Activated T-cell treated with anti-CD3 and anti-CD28 coated beads, Interleukin-2, amount 50 U/mL, for 72 hours (primary cell): ENCODE measurements at regions not wholly inside any gene's neighbourhood (a gene's known extent, or its start where the extent isn't known, plus 50 kb on each side); places are given as distances from the start of the nearest gene placed in this dataset.

Experiments used
- ATAC-seq, 2 donors: fragments of 150-1000 bp; cut with Tn5 transposase; replicated peaks in 1 of 2; 2 replicates each; pipeline ENCODE4 v1.10.0; 2021; ENCODE audit warnings: moderate library complexity in 2 of 2, mild to moderate bottlenecking in 1 of 2
- DNase-seq, 2 donors: peaks; one replicate each; pipeline ENCODE4 v3.0.0; 2021 to 2022; ENCODE audit warnings: mixed read lengths in 1 of 2
- H3K27ac Mint-ChIP-seq: one replicate; pipeline ENCODE4 v1.8.0; 2022; ENCODE audit warnings: mild to moderate bottlenecking, moderate library complexity, mixed read lengths
- H3K27me3 Mint-ChIP-seq: one replicate; pipeline ENCODE4 v1.8.0; 2022; ENCODE audit warnings: low read depth, mixed read lengths
- H3K36me3 Mint-ChIP-seq, 2 donors: one replicate each; pipeline ENCODE4 v1.8.0; 2022; ENCODE audit warnings: mixed read lengths in 2 of 2, mild to moderate bottlenecking in 1 of 2; ENCODE audit not compliant: insufficient read depth in 2 of 2
- H3K4me1 Mint-ChIP-seq: one replicate; pipeline ENCODE4 v1.8.0; 2022; ENCODE audit warnings: low read depth, mixed read lengths
- H3K4me3 Mint-ChIP-seq, 2 donors: one replicate each; pipeline ENCODE4 v1.8.0; 2022; ENCODE audit warnings: mild to moderate bottlenecking in 2 of 2, mixed read lengths in 2 of 2, moderate library complexity in 2 of 2
- H3K9me3 Mint-ChIP-seq, 2 donors: one replicate each; pipeline ENCODE4 v1.8.0; 2022; ENCODE audit warnings: mixed read lengths in 2 of 2

DNA sequence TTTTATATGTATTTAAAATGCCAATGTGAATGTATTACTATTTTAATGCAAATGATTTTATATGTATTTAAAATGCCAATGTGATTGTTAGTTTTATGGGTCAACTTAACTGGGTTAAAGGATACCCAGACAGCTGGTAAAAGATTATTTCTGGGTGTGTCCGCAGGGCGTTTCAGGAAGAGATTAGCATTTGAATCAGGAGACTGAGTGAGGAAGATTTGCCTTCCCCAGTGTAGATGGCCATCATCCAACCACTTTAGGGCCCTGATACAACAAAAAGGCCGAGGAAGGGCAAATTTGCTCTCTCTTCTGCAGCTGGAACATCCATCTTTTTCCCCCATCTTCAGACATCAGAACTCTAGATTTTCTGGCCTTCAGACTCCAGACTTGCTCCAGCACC, 116.2 kb downstream of the BAMBI start:
- Mint-ChIP-seq H3K4me3 (no peak overlapping the region), H3K4me1 (peaks cover 3% of the 10 kb centered on the region), H3K9me3 (peaks cover 0 to 1% of the 10 kb centered on the region in 2 donors), H3K27me3 (peaks cover 14% of the 10 kb centered on the region), H3K36me3 (no peaks in the 10 kb centered on the region), H3K27ac (no peak overlapping the region)
- no peak for DNase-seq
- ATAC-seq, result no peak

GRCh38 chr10:28794986-28795385, 117.7 kb downstream of the BAMBI start:
- peaks cover 0 to 1% of the 10 kb centered on the region in 2 donors for H3K9me3 Mint-ChIP-seq
- H3K27me3 Mint-ChIP-seq, result peaks cover 11% of the 10 kb centered on the region
- ATAC-seq, result no peak
- no peak overlapping the region for H3K4me3 Mint-ChIP-seq
- no peak overlapping the region for H3K27ac Mint-ChIP-seq
- no peaks in the 10 kb centered on the region for H3K4me1 Mint-ChIP-seq
- DNase-seq, result no peak
- no peaks in the 10 kb centered on the region for H3K36me3 Mint-ChIP-seq

- no peak for ATAC-seq
- no peak overlapping the region for H3K4me3 Mint-ChIP-seq
- no peaks in the 10 kb centered on the region for H3K36me3 Mint-ChIP-seq
- no peaks in the 10 kb centered on the region for H3K4me1 Mint-ChIP-seq
- H3K27me3 Mint-ChIP-seq, result peaks cover 15% of the 10 kb centered on the region
- H3K27ac Mint-ChIP-seq, result no peak overlapping the region
- DNase-seq, result no peak
- peaks cover 0 to 1% of the 10 kb centered on the region in 2 donors for H3K9me3 Mint-ChIP-seq
Observed at GRCh38 chr10:28796606-28797512, 119.5 kb downstream of the BAMBI start.

DNA sequence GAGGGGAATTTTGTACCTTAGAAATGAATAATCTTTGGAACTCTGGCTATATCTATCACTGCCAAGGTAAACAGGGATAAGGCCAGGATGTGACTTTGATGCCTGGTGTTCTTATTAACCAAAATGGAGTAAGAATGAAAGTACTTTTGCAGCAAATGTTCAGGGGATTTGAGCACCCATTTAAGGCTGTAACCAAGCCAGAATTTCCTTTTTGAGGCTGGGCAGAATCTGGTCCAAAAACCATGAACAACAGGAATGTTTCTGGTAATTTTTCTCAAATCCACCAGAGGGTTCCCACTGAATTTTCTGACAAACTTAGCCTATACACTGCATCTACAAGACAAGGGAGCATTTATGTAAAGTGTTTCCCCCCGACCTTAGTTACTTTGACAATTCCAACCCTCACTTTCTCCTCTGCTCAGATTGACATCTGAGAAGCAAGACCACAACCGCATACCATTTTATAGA, 120.6 kb downstream of the BAMBI start:
- Mint-ChIP-seq H3K27ac (no peak overlapping the region), H3K36me3 (no peaks in the 10 kb centered on the region), H3K27me3 (peaks cover 26% of the 10 kb centered on the region), H3K4me1 (no peaks in the 10 kb centered on the region), H3K4me3 (no peak overlapping the region), H3K9me3 (peaks cover 0 to 3% of the 10 kb centered on the region in 2 donors)
- ATAC-seq, result no peak
- DNase-seq, result no peak

DNA sequence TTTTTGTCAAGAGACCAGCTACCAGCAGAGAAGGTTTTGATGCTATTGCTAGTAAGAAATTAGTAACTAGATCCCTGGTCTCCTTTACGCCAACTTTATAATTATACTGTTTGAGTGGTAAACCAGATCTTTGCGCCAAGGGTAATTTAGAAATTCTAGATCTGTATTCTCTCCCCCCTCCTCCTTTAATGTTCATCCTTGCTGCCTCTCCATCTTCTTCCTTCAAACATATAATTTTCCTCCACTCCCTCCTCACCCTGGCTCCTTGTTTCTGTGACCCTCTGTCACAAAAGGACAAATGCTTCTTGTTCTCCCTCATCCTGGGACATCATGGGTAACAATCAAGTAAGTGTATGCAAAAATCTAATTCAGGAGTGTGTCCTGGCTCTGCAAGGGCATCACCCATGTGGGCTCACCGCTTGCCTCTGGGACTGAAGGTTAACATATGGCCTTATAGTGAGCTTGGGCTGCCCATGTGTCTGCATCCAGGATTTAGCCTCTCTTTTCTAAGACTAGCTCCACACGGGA, 121.2 kb downstream of the BAMBI start:
- H3K9me3 Mint-ChIP-seq, result peaks cover 0 to 3% of the 10 kb centered on the region in 2 donors
- no peak for ATAC-seq
- DNase-seq, result no peak
- no peaks in the 10 kb centered on the region for H3K36me3 Mint-ChIP-seq
- no peak overlapping the region for H3K27ac Mint-ChIP-seq
- H3K27me3 Mint-ChIP-seq, result peaks cover 26% of the 10 kb centered on the region
- H3K4me3 Mint-ChIP-seq, result no peak overlapping the region
- H3K4me1 Mint-ChIP-seq, result no peaks in the 10 kb centered on the region

DNA sequence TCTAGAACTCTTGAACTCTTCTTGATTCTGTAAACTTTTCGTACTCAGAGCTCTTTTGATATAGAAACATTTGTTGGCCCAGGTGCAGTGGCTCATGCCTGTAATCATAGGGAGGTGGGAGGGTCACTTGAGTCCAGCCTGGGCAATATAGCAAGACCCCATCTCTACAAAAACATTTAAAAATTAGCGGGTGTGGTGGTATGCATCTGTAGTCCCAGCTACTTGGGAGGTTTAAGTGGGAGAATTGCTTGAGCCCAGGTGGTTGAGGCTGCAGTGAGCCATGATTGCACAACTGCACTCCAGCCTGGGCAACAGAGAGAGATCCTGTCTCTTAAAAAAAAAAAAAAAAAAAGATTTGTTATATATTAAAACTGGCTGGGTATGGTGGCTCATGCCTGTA, 121.6 kb downstream of the BAMBI start:
- no peaks in the 10 kb centered on the region for H3K36me3 Mint-ChIP-seq
- no peak for ATAC-seq
- no peak for DNase-seq
- peaks cover 26% of the 10 kb centered on the region for H3K27me3 Mint-ChIP-seq
- H3K4me3 Mint-ChIP-seq, result no peak overlapping the region
- peaks cover 0 to 3% of the 10 kb centered on the region in 2 donors for H3K9me3 Mint-ChIP-seq
- H3K4me1 Mint-ChIP-seq, result no peaks in the 10 kb centered on the region
- H3K27ac Mint-ChIP-seq, result no peak overlapping the region

- Mint-ChIP-seq H3K27me3 (peaks cover 29% of the 10 kb centered on the region), H3K9me3 (peaks cover 0 to 3% of the 10 kb centered on the region in 2 donors), H3K4me3 (no peak overlapping the region), H3K27ac (no peak overlapping the region), H3K4me1 (no peaks in the 10 kb centered on the region), H3K36me3 (no peaks in the 10 kb centered on the region)
- no peak for DNase-seq
- no peak for ATAC-seq
Observed at GRCh38 chr10:28800144-28800543, 122.8 kb downstream of the BAMBI start.

DNA sequence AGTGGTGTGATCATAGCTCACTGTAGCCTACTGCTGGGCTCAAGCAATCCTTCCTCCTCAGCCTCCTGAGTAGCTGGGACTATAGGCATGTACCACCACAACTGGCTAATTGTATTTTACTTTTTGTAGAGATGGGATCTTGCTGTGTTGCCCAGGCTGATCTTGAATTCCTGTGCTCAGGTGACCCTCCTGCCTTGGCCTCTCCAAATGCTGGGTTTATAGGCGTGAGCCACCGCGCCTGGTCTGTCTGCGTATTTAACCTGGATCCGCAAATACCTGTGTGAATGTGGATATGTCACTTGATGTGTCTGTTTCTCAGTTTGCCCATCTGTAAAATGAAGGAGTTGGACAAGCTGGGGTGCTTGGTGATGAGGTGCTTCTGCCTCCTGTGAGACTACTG, 123.9 kb downstream of the BAMBI start:
- H3K4me3 Mint-ChIP-seq, result no peak overlapping the region
- no peaks in the 10 kb centered on the region for H3K36me3 Mint-ChIP-seq
- H3K9me3 Mint-ChIP-seq, result peaks cover 0 to 2% of the 10 kb centered on the region in 2 donors
- no peak for DNase-seq
- H3K27ac Mint-ChIP-seq, result no peak overlapping the region
- peaks cover 40% of the 10 kb centered on the region for H3K27me3 Mint-ChIP-seq
- no peak for ATAC-seq
- no peaks in the 10 kb centered on the region for H3K4me1 Mint-ChIP-seq

- Mint-ChIP-seq H3K36me3 (no peaks in the 10 kb centered on the region), H3K4me1 (no peaks in the 10 kb centered on the region), H3K4me3 (no peak overlapping the region), H3K27me3 (peaks cover 46% of the 10 kb centered on the region), H3K27ac (no peak overlapping the region), H3K9me3 (peaks cover 0 to 2% of the 10 kb centered on the region in 2 donors)
- no peak for ATAC-seq
- no peak for DNase-seq
Observed at GRCh38 chr10:28801869-28802268, 124.5 kb downstream of the BAMBI start.

DNA sequence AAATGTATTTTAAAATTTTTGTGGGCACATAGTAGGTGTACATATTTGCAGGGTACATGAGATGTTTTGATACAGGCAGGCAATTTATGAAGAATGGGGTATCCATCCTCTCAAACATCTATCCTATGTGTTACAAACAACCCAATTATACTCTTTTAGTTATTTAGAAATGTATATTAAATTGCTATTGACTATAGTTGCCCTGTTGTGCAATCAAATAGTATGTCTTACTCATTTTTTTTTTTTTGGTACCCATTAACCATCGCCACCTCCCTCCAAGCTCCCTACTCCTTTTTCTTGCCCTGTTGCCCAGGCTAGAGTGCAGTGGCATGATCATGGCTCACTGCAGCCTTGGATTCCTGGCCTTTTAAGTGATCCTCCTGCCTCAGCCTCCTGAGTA, 128.1 kb downstream of the BAMBI start:
- peaks cover 0 to 1% of the 10 kb centered on the region in 2 donors for H3K36me3 Mint-ChIP-seq
- peaks cover 0 to 2% of the 10 kb centered on the region in 2 donors for H3K9me3 Mint-ChIP-seq
- H3K4me1 Mint-ChIP-seq, result no peaks in the 10 kb centered on the region
- no peak overlapping the region for H3K4me3 Mint-ChIP-seq
- ATAC-seq (no peak), DNase-seq (no peak)
- H3K27ac Mint-ChIP-seq, result no peak overlapping the region
- H3K27me3 Mint-ChIP-seq, result peaks cover 57% of the 10 kb centered on the region

DNA sequence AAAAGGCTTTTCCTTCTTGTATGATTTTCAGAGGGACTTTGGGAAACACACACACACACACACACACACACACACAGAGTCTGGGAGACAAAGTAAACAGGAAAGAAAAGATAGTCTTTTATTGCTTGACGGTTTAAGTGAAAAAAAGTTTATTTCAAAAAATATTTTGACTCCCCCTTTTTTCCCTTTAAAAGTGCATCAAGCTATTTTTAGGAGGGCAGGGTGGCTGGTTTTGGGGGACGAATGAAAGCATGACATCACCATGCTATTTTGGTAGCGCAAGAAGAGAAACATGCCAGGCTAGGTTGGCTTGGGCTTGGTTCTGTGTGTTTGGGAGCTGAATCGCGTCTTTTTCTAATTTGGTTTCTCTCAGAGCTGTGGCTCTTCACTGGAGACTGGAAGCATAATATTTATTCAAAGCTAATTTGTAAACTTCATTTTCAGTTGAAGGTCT, 129.2 kb downstream of the BAMBI start:
- ATAC-seq, result no peak
- H3K4me1 Mint-ChIP-seq, result no peaks in the 10 kb centered on the region
- peaks cover 0 to 1% of the 10 kb centered on the region in 2 donors for H3K36me3 Mint-ChIP-seq
- no peak overlapping the region for H3K27ac Mint-ChIP-seq
- H3K4me3 Mint-ChIP-seq, result no peak overlapping the region
- no peak for DNase-seq
- H3K9me3 Mint-ChIP-seq, result peaks cover 0 to 2% of the 10 kb centered on the region in 2 donors
- peaks cover 57% of the 10 kb centered on the region for H3K27me3 Mint-ChIP-seq

DNA sequence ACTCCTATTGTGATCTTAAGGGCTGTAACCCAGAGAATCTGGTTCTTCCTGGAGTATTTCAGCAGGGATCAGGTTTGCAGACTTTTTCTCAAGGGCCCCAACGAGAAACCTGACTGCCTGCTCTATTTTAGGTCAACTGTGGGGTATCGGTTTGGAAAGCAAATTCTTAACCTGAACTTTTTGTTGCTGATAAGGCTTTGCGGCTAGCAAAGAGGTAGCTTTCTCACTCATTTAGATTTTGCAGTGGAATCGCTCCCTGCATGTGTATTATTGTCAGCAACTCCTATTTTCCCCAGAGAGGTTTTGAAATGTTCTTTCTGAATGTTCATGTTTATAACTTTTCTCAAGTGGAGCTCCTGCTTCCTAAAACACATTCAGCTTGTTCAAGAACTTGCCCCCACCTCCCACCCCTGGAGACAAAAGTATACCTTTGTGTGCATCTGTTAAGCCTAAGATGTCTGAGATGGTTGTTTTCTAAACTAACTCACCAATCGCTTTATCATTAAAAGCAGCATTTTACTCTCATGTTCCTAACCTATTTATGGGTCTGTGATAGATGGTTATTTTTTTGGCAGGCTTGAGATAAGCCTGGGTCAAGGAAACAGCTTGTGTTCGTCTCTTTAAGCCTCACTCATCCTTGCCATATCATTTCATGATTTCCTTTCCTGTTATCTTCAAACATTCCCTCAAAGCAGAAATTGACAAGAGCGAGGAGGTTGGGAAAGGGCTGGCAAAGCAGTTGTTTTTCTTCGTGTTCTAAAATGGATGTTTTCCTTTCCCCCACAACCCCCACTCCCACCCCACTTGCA, 129.8 kb downstream of the BAMBI start:
- Mint-ChIP-seq H3K36me3 (peaks cover 0 to 1% of the 10 kb centered on the region in 2 donors), H3K9me3 (peaks cover 0 to 2% of the 10 kb centered on the region in 2 donors), H3K27me3 (peaks cover 53% of the 10 kb centered on the region), H3K4me3 (no peak overlapping the region), H3K4me1 (no peaks in the 10 kb centered on the region), H3K27ac (no peak overlapping the region)
- ATAC-seq (no peak), DNase-seq (no peak)
